Muscle of leg (tissue), 3 donors: ENCODE measurements at regions not wholly inside any gene's neighbourhood (a gene's known extent, or its start where the extent isn't known, plus 50 kb on each side); places are given as distances from the start of the nearest gene placed in this dataset.
A peak's percentile ranks its signal among the peaks of the same experiment; 100 is the strongest.

Experiments
- DNase-seq: peaks from one replicate; pipeline ENCODE4 v3.0.0; 2013
- H3K27ac ChIP-seq: one replicate; pipeline ENCODE4 v1.5.1; 2013; ENCODE audit warnings: mild to moderate bottlenecking, low read length, control low read depth
- H3K27me3 ChIP-seq: one replicate; pipeline ENCODE4 v1.6.1; 2013; ENCODE audit warnings: low read length; ENCODE audit not compliant: control insufficient read depth, insufficient read depth
- H3K36me3 ChIP-seq: one replicate; pipeline ENCODE4 v1.6.1; 2013; ENCODE audit warnings: low read length; ENCODE audit not compliant: control insufficient read depth, insufficient read depth
- H3K4me1 ChIP-seq: one replicate; pipeline ENCODE4 v1.6.1; 2013; ENCODE audit warnings: low read length; ENCODE audit not compliant: control insufficient read depth, insufficient read depth
- H3K4me3 ChIP-seq: one replicate; pipeline ENCODE4 v1.5.1; 2013; ENCODE audit warnings: low read length, control low read depth
- H3K9me3 ChIP-seq: replicated peaks from 2 replicates; pipeline ENCODE4 v1.6.1; 2013; ENCODE audit warnings: low read depth, low read length; ENCODE audit not compliant: control insufficient read depth
- WGBS: methylation state at CpG from one replicate; pipeline ENCODE4 v1.1.5; 2013; ENCODE audit warnings: missing lambda C conversion rate; ENCODE audit not compliant: insufficient coverage; 5-methylcytosine and 5-hydroxymethylcytosine counted together

GRCh38 chr20:48247961-48248360 is 462.7 kb upstream of the SULF2 start:
- H3K4me3 ChIP-seq: no peak overlapping the region
- H3K36me3 ChIP-seq: no peaks in the 10 kb centered on the region
- no peaks in the 10 kb centered on the region for H3K9me3 ChIP-seq
- WGBS: 76% methylated on average over 5 of the region's 8 CpGs
- peaks cover 3% of the 10 kb centered on the region for H3K27me3 ChIP-seq
- DNase-seq: no peak
- no peak overlapping the region for H3K27ac ChIP-seq
- H3K4me1 ChIP-seq: peaks cover 2% of the 10 kb centered on the region

- Histone ChIP-seq H3K4me1 (peaks cover 2% of the 10 kb centered on the region), H3K27ac (no peak overlapping the region), H3K36me3 (no peaks in the 10 kb centered on the region), H3K4me3 (no peak overlapping the region), H3K27me3 (peaks cover 3% of the 10 kb centered on the region), H3K9me3 (no peaks in the 10 kb centered on the region)
- DNase-seq: peak; percentile 39
- 53% methylated on average over 3 of the region's 9 CpGs for WGBS
These were observed 460.9 kb upstream of the SULF2 start for GRCh38 chr20:48246061-48246790.

GRCh38 chr20:48242623-48243022 is 457.3 kb upstream of the SULF2 start:
- peaks cover 3% of the 10 kb centered on the region for H3K27me3 ChIP-seq
- WGBS: 95% methylated on average over 8 of the region's 8 CpGs
- DNase-seq: no peak
- H3K4me3 ChIP-seq: no peak overlapping the region
- no peak overlapping the region for H3K27ac ChIP-seq
- no peaks in the 10 kb centered on the region for H3K9me3 ChIP-seq
- no peaks in the 10 kb centered on the region for H3K36me3 ChIP-seq
- H3K4me1 ChIP-seq: peaks cover 2% of the 10 kb centered on the region

- Histone ChIP-seq H3K36me3 (no peaks in the 10 kb centered on the region), H3K4me1 (no peaks in the 10 kb centered on the region), H3K27me3 (peaks cover 6% of the 10 kb centered on the region), H3K9me3 (no peaks in the 10 kb centered on the region), H3K4me3 (no peak overlapping the region), H3K27ac (no peak overlapping the region)
- DNase-seq: no peak
- 77% methylated on average over 5 of the region's 5 CpGs for WGBS
These were observed 456.2 kb upstream of the SULF2 start for GRCh38 chr20:48241482-48241881.

- no peaks in the 10 kb centered on the region for H3K4me1 ChIP-seq
- no peaks in the 10 kb centered on the region for H3K36me3 ChIP-seq
- no peaks in the 10 kb centered on the region for H3K9me3 ChIP-seq
- 67% methylated on average over 3 of the region's 4 CpGs for WGBS
- DNase-seq: peak; percentile 50
- H3K27ac ChIP-seq: no peak overlapping the region
- H3K27me3 ChIP-seq: peaks cover 7% of the 10 kb centered on the region
- H3K4me3 ChIP-seq: no peak overlapping the region
These were observed 453.5 kb upstream of the SULF2 start for GRCh38 chr20:48238781-48239180.

- H3K4me3 ChIP-seq: no peak overlapping the region
- H3K27me3 ChIP-seq: peaks cover 7% of the 10 kb centered on the region
- 62% methylated on average over 3 of the region's 4 CpGs for WGBS
- H3K27ac ChIP-seq: no peak overlapping the region
- H3K36me3 ChIP-seq: no peaks in the 10 kb centered on the region
- H3K9me3 ChIP-seq: no peaks in the 10 kb centered on the region
- no peak for DNase-seq
- H3K4me1 ChIP-seq: no peaks in the 10 kb centered on the region
These were observed 453.0 kb upstream of the SULF2 start for GRCh38 chr20:48238326-48238725.

GRCh38 chr20:48236000-48236970 is 451.0 kb upstream of the SULF2 start:
- H3K9me3 ChIP-seq: no peaks in the 10 kb centered on the region
- no peaks in the 10 kb centered on the region for H3K36me3 ChIP-seq
- H3K4me3 ChIP-seq: no peak overlapping the region
- H3K27me3 ChIP-seq: peaks cover 14% of the 10 kb centered on the region
- H3K27ac ChIP-seq: no peak overlapping the region
- no peaks in the 10 kb centered on the region for H3K4me1 ChIP-seq
- DNase-seq: peak; percentile 81
- 75% methylated on average over 1 of the region's 10 CpGs for WGBS

GRCh38 chr20:48234951-48235350 is 449.7 kb upstream of the SULF2 start:
- no peak for DNase-seq
- Histone ChIP-seq H3K36me3 (no peaks in the 10 kb centered on the region), H3K27ac (no peak overlapping the region), H3K27me3 (peaks cover 19% of the 10 kb centered on the region), H3K4me1 (no peaks in the 10 kb centered on the region), H3K4me3 (no peak overlapping the region), H3K9me3 (no peaks in the 10 kb centered on the region)
- WGBS: no CpG with 5 or more reads among the region's 6 CpGs

GRCh38 chr20:48231253-48231930 is 446.1 kb upstream of the SULF2 start:
- no peak for DNase-seq
- Histone ChIP-seq H3K36me3 (no peaks in the 10 kb centered on the region), H3K4me3 (no peak overlapping the region), H3K27me3 (peaks cover 14% of the 10 kb centered on the region), H3K9me3 (no peaks in the 10 kb centered on the region), H3K27ac (no peak overlapping the region), H3K4me1 (no peaks in the 10 kb centered on the region)
- 100% methylated on average over 1 of the region's 4 CpGs for WGBS

GRCh38 chr20:48230216-48230615 is 444.9 kb upstream of the SULF2 start:
- peak; percentile 35 for DNase-seq
- 47% methylated on average over 4 of the region's 5 CpGs for WGBS
- H3K27me3 ChIP-seq: peaks cover 12% of the 10 kb centered on the region

More at GRCh38 chr20:48230216-48230615, 444.9 kb upstream of the SULF2 start:
- H3K4me3 ChIP-seq: no peak overlapping the region
- no peaks in the 10 kb centered on the region for H3K36me3 ChIP-seq
- H3K9me3 ChIP-seq: no peaks in the 10 kb centered on the region
- no peak overlapping the region for H3K27ac ChIP-seq
- H3K4me1 ChIP-seq: no peaks in the 10 kb centered on the region
